Stimulated activated memory B cell treated with anti-CD40 and anti-IgM and Interleukin-4, amounts not matched to agents 10 μg/mL and 1 μg/mL and 100 μg/mL, for 72 hours (primary cell): ENCODE measurements at regions not wholly inside any gene's neighbourhood (a gene's known extent, or its start where the extent isn't known, plus 50 kb on each side); places are given as distances from the start of the nearest gene placed in this dataset.

Experiments used
- ATAC-seq: fragments of 150-1000 bp; cut with Tn5 transposase; 2 replicates; pipeline ENCODE4 v1.10.0; 2021
- H3K27ac Mint-ChIP-seq: one replicate; pipeline ENCODE4 v1.8.0; 2022; ENCODE audit warnings: mild to moderate bottlenecking, mixed read lengths
- H3K27me3 Mint-ChIP-seq: one replicate; pipeline ENCODE4 v1.8.0; 2022; ENCODE audit warnings: mixed read lengths
- H3K36me3 Mint-ChIP-seq: one replicate; pipeline ENCODE4 v1.8.0; 2022; ENCODE audit warnings: mixed read lengths
- H3K4me1 Mint-ChIP-seq: one replicate; pipeline ENCODE4 v1.8.0; 2022; ENCODE audit warnings: mixed read lengths
- H3K4me3 Mint-ChIP-seq: one replicate; pipeline ENCODE4 v1.8.0; 2022; ENCODE audit warnings: mild to moderate bottlenecking, moderate library complexity, mixed read lengths
- H3K9me3 Mint-ChIP-seq: one replicate; pipeline ENCODE4 v1.8.0; 2022; ENCODE audit warnings: mixed read lengths

GRCh38 chr18:55879331-55879730 is 291.3 kb upstream of the TCF4 start:
- no peak for ATAC-seq
- H3K4me3 Mint-ChIP-seq = no peak overlapping the region

GRCh38 chr18:55878224-55878623 is 290.2 kb upstream of the TCF4 start:
- peaks cover 12% of the 10 kb centered on the region for H3K4me1 Mint-ChIP-seq
- peak; percentile 83 for ATAC-seq
- H3K4me3 Mint-ChIP-seq = peak overlapping the region; percentile 47
- H3K36me3 Mint-ChIP-seq = no peaks in the 10 kb centered on the region
- peak overlapping the region; percentile 66 for H3K27ac Mint-ChIP-seq
- no peaks in the 10 kb centered on the region for H3K27me3 Mint-ChIP-seq
- no peaks in the 10 kb centered on the region for H3K9me3 Mint-ChIP-seq

More at GRCh38 chr18:55879331-55879730, 291.3 kb upstream of the TCF4 start:
- Mint-ChIP-seq H3K4me1 (peaks cover 12% of the 10 kb centered on the region), H3K27me3 (no peaks in the 10 kb centered on the region), H3K36me3 (no peaks in the 10 kb centered on the region), H3K9me3 (no peaks in the 10 kb centered on the region), H3K27ac (no peak overlapping the region)

- no peaks in the 10 kb centered on the region for H3K27me3 Mint-ChIP-seq
- no peak for ATAC-seq
- H3K4me3 Mint-ChIP-seq = no peak overlapping the region
- H3K4me1 Mint-ChIP-seq = peaks cover 12% of the 10 kb centered on the region
- no peak overlapping the region for H3K27ac Mint-ChIP-seq
- H3K9me3 Mint-ChIP-seq = no peaks in the 10 kb centered on the region
- no peaks in the 10 kb centered on the region for H3K36me3 Mint-ChIP-seq
These were observed 289.3 kb upstream of the TCF4 start for GRCh38 chr18:55877321-55877720.

- Mint-ChIP-seq H3K27me3 (no peaks in the 10 kb centered on the region), H3K27ac (no peak overlapping the region)
These were observed 288.3 kb upstream of the TCF4 start for GRCh38 chr18:55876254-55876653.

GRCh38 chr18:55875371-55875901 is 287.4 kb upstream of the TCF4 start:
- no peaks in the 10 kb centered on the region for H3K9me3 Mint-ChIP-seq
- ATAC-seq = no peak
- no peak overlapping the region for H3K27ac Mint-ChIP-seq
- peaks cover 12% of the 10 kb centered on the region for H3K4me1 Mint-ChIP-seq
- no peak overlapping the region for H3K4me3 Mint-ChIP-seq
- H3K27me3 Mint-ChIP-seq = no peaks in the 10 kb centered on the region
- no peaks in the 10 kb centered on the region for H3K36me3 Mint-ChIP-seq

More at GRCh38 chr18:55876254-55876653, 288.3 kb upstream of the TCF4 start:
- peaks cover 12% of the 10 kb centered on the region for H3K4me1 Mint-ChIP-seq
- no peak overlapping the region for H3K4me3 Mint-ChIP-seq
- ATAC-seq = no peak
- H3K9me3 Mint-ChIP-seq = no peaks in the 10 kb centered on the region
- no peaks in the 10 kb centered on the region for H3K36me3 Mint-ChIP-seq

GRCh38 chr18:55869556-55870501 is 281.8 kb upstream of the TCF4 start:
- H3K27me3 Mint-ChIP-seq = no peaks in the 10 kb centered on the region
- H3K4me3 Mint-ChIP-seq = no peak overlapping the region
- H3K27ac Mint-ChIP-seq = no peak overlapping the region
- H3K4me1 Mint-ChIP-seq = no peaks in the 10 kb centered on the region
- H3K9me3 Mint-ChIP-seq = no peaks in the 10 kb centered on the region
- no peaks in the 10 kb centered on the region for H3K36me3 Mint-ChIP-seq
- no peak for ATAC-seq

GRCh38 chr18:55868909-55869308 is 280.9 kb upstream of the TCF4 start:
- Mint-ChIP-seq H3K27me3 (no peaks in the 10 kb centered on the region), H3K4me3 (no peak overlapping the region), H3K27ac (no peak overlapping the region), H3K4me1 (no peaks in the 10 kb centered on the region), H3K9me3 (no peaks in the 10 kb centered on the region), H3K36me3 (no peaks in the 10 kb centered on the region)
- ATAC-seq = no peak

GRCh38 chr18:55866886-55867285 is 278.9 kb upstream of the TCF4 start:
- no peak overlapping the region for H3K4me3 Mint-ChIP-seq
- H3K9me3 Mint-ChIP-seq = no peaks in the 10 kb centered on the region
- H3K27me3 Mint-ChIP-seq = no peaks in the 10 kb centered on the region
- H3K36me3 Mint-ChIP-seq = no peaks in the 10 kb centered on the region
- no peaks in the 10 kb centered on the region for H3K4me1 Mint-ChIP-seq
- no peak for ATAC-seq
- no peak overlapping the region for H3K27ac Mint-ChIP-seq

- ATAC-seq = no peak
- no peaks in the 10 kb centered on the region for H3K36me3 Mint-ChIP-seq
- no peak overlapping the region for H3K4me3 Mint-ChIP-seq
- H3K27ac Mint-ChIP-seq = no peak overlapping the region
- no peaks in the 10 kb centered on the region for H3K9me3 Mint-ChIP-seq
- H3K4me1 Mint-ChIP-seq = no peaks in the 10 kb centered on the region
- no peaks in the 10 kb centered on the region for H3K27me3 Mint-ChIP-seq
These were observed 278.0 kb upstream of the TCF4 start for GRCh38 chr18:55866006-55866405.

- Mint-ChIP-seq H3K27ac (no peak overlapping the region), H3K36me3 (no peaks in the 10 kb centered on the region), H3K27me3 (peaks cover 14% of the 10 kb centered on the region), H3K4me1 (no peaks in the 10 kb centered on the region), H3K4me3 (no peak overlapping the region), H3K9me3 (no peaks in the 10 kb centered on the region)
- ATAC-seq = no peak
These were observed 276.3 kb upstream of the TCF4 start for GRCh38 chr18:55864281-55864680.

- H3K27ac Mint-ChIP-seq = no peak overlapping the region
- no peak overlapping the region for H3K4me3 Mint-ChIP-seq
- H3K4me1 Mint-ChIP-seq = no peaks in the 10 kb centered on the region
- peaks cover 17% of the 10 kb centered on the region for H3K27me3 Mint-ChIP-seq
- no peaks in the 10 kb centered on the region for H3K9me3 Mint-ChIP-seq
- no peak for ATAC-seq
- no peaks in the 10 kb centered on the region for H3K36me3 Mint-ChIP-seq
These were observed 275.9 kb upstream of the TCF4 start for GRCh38 chr18:55863876-55864275.

GRCh38 chr18:55863391-55863706 is 275.4 kb upstream of the TCF4 start:
- no peak overlapping the region for H3K27ac Mint-ChIP-seq
- H3K4me1 Mint-ChIP-seq = no peaks in the 10 kb centered on the region
- H3K27me3 Mint-ChIP-seq = peaks cover 17% of the 10 kb centered on the region
- no peak for ATAC-seq
- H3K4me3 Mint-ChIP-seq = no peak overlapping the region
- H3K36me3 Mint-ChIP-seq = no peaks in the 10 kb centered on the region
- no peaks in the 10 kb centered on the region for H3K9me3 Mint-ChIP-seq

GRCh38 chr18:55862693-55863390 is 274.9 kb upstream of the TCF4 start:
- H3K27ac Mint-ChIP-seq = no peak overlapping the region
- ATAC-seq = no peak
- H3K36me3 Mint-ChIP-seq = no peaks in the 10 kb centered on the region
- H3K4me1 Mint-ChIP-seq = no peaks in the 10 kb centered on the region
- peaks cover 17% of the 10 kb centered on the region for H3K27me3 Mint-ChIP-seq
- H3K9me3 Mint-ChIP-seq = no peaks in the 10 kb centered on the region
- no peak overlapping the region for H3K4me3 Mint-ChIP-seq

- H3K27ac Mint-ChIP-seq = no peak overlapping the region
- H3K4me3 Mint-ChIP-seq = no peak overlapping the region
- ATAC-seq = no peak
- peaks cover 17% of the 10 kb centered on the region for H3K27me3 Mint-ChIP-seq
- no peaks in the 10 kb centered on the region for H3K4me1 Mint-ChIP-seq
- no peaks in the 10 kb centered on the region for H3K9me3 Mint-ChIP-seq
- H3K36me3 Mint-ChIP-seq = no peaks in the 10 kb centered on the region
These were observed 273.3 kb upstream of the TCF4 start for GRCh38 chr18:55861266-55861665.

GRCh38 chr18:55858661-55859515 is 270.9 kb upstream of the TCF4 start:
- peaks cover 17% of the 10 kb centered on the region for H3K27me3 Mint-ChIP-seq
- ATAC-seq = no peak
- no peaks in the 10 kb centered on the region for H3K4me1 Mint-ChIP-seq
- no peak overlapping the region for H3K27ac Mint-ChIP-seq
- peak overlapping the region; percentile 42 for H3K4me3 Mint-ChIP-seq
- no peaks in the 10 kb centered on the region for H3K9me3 Mint-ChIP-seq
- no peaks in the 10 kb centered on the region for H3K36me3 Mint-ChIP-seq
